HG03103 (cell line): ENCODE measurements at regions not wholly inside any gene's neighbourhood (a gene's known extent, or its start where the extent isn't known, plus 50 kb on each side); places are given as distances from the start of the nearest gene placed in this dataset.
"Not testable (repeated sequence)": the region's sequence is repeated elsewhere in the genome, so short reads cannot be mapped to it uniquely, and the experiment has no call there.

ENCODE experiments used
- ATAC-seq: cut with Tn5 transposase; IDR thresholded peaks from one replicate; pipeline ENCODE4 v1.9.1; 2021; ENCODE audit warnings: low read depth; ENCODE audit not compliant: unreplicated experiment

GRCh38 chr10:84571146-84571545 is 242.8 kb downstream of the CCSER2 start:
- no peak for ATAC-seq

GRCh38 chr10:84574102-84574501 is 245.7 kb downstream of the CCSER2 start:
- peak; percentile 70 for ATAC-seq

DNA sequence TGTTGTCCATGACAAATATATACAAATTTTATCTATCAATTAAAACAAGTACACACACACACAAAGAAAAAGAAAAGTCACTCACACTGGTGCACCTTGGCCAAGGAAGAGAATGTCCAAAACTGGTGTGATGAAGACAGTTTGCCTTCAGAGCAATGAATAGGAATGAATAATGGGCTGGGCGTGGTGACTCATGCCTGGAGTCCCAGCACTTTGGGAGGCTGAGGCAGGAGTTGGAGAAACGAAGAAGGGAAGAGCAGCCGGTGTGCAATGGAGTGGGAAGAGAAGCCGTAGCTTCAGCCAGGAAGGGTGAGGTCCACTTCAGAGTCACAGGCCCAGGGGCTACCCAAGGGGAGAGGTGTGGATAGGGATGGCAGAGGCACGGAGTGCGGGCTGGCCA is 253.6 kb downstream of the CCSER2 start:
- ATAC-seq: no peak

DNA sequence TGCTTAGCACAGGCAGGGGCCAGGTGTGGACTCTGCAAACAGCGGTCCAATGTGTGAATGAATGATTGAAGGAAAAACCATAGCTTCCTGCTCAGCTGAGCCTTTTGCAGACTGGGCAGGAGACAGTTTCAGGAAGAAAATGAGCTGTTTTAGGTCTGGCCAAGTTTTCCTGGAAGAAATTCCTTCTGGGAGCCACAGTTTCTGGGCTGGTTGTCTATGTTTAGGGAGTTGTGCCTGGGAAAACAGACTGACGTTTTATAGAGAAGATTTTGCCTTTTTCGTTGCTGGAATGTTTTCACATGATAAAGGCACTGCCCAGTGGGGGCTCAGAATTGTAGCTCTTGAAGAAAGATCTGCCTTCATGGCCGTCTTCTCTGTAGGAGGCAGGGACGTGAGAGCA is 255.1 kb downstream of the CCSER2 start:
- no peak for ATAC-seq

DNA sequence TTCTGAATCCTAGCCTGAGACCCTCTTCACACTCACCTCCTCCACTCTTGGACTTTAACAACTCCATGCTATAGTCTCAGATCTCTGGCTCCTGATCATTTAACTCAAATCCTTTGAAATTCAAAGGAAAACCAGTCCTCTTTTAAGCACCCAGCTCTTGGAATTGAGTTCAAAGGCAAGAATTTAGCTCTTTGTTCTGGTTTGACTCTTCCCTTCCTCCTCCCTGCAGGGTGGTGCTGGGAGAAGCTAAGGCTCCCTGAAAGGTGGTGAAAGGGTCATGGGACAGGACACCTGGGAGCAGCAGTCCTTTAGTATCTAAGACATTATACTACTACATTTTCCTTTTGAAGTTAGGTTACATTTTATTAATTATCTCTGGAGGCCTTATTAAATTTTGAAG is 259.4 kb downstream of the CCSER2 start:
- ATAC-seq: no peak

DNA sequence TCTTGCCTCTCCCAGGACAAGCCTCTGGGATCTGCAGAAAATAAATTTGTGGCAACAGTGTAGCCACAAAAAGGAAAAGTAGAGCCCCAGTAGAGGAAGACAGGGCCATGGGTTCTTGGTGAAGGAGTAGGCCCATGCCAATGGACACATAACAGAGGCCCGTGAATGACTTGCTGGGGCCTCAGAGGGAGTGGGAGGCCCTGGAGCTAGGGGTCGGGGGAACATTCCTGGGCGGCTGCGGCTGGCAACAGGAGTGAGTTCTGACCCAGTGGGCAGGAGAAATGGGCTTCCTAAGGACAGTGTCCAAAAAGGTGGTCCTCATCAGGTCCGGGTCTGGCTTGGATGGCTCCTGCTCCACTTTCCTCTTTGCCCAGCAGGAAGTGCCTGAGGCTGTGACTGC is 260.0 kb downstream of the CCSER2 start:
- ATAC-seq: no peak

DNA sequence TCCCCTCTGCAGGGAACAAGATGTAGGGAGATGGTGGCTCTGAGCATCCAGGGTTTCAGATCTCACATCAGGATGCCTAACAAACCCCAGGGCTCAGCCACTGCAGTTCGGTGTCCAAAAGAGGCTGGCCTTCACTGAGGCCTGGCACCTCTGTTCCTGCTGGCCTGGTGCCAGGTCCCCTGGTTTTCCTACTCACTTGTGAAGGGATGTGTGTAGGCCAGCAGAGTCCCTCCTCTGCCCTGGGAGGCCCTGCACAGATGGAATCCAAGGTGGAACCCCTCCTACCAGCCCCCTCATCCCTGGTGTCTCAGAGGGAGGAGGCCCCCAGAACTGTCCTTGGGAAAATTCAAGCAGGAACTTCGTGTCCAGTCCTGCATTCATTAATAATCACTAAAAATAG is 260.6 kb downstream of the CCSER2 start:
- no peak for ATAC-seq

DNA sequence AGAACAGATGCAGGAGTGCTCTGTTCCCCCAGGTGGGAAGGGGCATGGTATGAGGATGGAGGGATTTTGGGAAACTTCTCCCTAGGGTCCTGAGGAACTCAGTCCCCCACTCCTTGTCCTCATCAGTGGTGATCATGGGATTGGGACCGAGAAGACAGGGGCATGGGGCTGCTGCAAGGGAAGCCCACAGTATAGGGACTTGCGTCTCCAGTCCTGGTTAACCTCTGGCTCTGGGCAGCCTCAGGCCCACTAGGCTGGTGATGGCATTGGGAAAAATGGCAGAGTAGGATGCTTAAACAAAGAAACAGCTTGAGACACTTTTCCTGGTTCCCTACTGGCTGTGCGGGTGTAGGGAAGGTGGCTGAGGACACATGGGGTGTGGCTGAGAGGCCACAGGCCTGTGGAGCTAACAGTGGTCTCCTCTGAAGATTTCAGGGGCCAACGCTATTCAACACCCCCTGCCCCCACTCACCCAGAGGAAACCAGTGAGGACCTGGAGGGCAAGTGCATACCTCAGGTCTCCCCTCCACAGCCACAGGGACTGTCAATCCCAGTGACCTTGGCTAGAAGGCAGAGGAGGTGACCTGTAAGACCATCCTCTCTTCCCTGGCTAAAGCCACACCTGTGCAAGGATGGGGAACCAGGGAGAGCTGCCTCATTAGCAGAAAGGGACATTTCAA is 261.3 kb downstream of the CCSER2 start:
- no peak for ATAC-seq

GRCh38 chr10:84590327-84591193 is 262.2 kb downstream of the CCSER2 start:
- ATAC-seq: no peak

DNA sequence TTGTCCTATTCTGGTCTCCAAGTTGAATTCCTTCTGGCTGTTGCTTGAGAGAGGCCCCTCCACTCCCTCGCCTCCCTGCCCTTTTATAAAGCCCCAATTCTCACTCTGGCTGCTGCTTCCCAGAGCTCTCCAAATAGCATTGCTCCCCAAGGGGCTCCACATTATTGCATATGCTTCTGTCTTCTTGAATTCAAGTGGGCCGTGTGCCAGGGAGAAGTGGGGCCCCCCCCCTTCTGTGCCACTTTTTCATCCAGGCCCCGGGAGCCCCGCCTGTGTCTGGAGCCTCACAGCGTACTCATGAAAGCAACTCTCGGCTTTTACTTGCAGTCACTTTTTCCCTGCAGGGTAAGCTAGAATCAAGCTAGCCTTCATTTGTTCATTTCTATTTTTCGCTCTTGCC is 265.1 kb downstream of the CCSER2 start:
- no peak for ATAC-seq

DNA sequence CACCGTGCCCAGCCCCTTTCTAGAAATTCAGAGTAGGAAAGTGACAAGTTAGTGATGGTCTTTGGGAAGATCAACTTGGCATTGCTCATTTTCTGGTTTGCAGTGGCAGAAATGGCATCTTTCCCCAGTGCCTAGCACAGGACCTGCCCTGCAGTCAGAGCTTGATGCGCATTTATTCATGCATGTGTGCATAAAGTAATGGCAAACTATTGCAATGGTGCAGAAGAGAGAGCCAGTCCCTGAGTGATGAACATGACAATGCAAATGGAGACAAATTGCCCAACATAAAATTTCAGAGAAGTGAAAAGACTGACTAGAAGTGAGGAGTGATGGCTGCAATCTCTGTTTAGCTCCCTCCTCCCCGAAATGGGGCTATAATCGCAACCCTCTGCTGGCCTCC is 268.2 kb downstream of the CCSER2 start:
- ATAC-seq: no peak

GRCh38 chr10:84599254-84599653 is 270.9 kb downstream of the CCSER2 start:
- no peak for ATAC-seq

GRCh38 chr10:84600947-84601346 is 272.6 kb downstream of the CCSER2 start:
- ATAC-seq: no peak

- ATAC-seq: not testable (repeated sequence)
Observed at GRCh38 chr10:84602543-84602942, 274.2 kb downstream of the CCSER2 start.

DNA sequence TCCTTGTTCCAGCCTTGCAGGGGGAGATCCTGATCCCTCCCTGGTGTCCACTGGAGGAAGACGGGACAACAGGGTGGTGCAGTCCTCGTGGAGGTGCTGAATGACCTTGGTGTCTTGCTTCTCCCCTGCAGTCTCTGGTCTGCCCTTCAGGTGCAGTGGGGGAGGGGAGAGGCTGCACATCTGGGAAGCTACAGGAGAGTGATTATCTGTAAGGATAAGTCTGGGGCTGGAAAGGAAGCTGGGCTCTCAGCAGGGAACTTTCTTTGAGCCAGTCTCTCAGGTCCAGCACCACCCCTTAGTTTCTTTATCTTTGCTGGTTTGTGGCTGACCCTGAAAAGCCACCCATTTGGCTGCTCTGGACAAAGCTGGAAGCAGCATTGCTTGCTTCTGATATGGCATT is 275.6 kb downstream of the CCSER2 start:
- ATAC-seq: no peak

DNA sequence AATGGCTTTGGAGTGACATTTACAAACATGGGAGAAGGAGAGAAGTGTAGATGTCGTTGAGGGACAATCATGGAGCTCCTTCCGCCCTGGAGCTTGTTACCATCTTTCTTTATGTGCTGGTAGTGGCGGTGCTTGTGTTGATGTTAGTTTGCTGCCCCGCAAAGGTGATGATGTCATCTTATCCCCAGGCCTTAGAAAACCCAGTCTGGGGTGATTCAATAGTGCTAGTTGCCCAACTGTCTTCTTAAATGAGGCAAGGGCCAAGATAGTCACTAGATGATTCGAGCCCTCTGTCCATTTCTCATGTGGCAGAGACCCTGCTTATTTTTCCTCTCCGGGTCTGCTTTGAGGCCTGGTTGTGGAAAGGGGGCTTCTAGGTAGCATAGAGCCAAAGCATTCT is 277.4 kb downstream of the CCSER2 start:
- no peak for ATAC-seq

GRCh38 chr10:84606428-84606827 is 278.0 kb downstream of the CCSER2 start:
- no peak for ATAC-seq

GRCh38 chr10:84607044-84607443 is 278.7 kb downstream of the CCSER2 start:
- no peak for ATAC-seq

GRCh38 chr10:84607523-84607922 is 279.1 kb downstream of the CCSER2 start:
- no peak for ATAC-seq

DNA sequence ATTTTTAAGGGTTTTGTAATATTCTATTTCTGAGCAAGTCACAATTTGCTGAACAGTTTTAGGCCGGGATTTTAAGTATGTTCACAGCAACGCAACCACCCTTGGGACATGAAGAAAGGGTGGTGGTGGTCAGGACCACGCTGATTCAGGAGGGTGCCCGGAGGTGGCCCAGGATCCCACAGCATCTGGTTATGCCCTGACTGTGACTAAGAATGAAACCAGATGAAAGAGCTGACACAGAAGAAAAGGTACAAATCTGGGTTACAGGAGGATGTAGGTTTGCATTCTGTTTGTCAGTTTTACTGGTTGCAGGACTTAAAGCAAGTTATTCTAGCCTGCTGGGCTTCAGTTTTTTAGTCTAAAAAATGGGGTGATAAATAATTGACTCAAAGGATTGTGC is 279.7 kb downstream of the CCSER2 start:
- no peak for ATAC-seq

GRCh38 chr10:84613336-84614021 is 285.1 kb downstream of the CCSER2 start:
- peak; percentile 62 for ATAC-seq
